Right forelimb (tissue), 1 donor: ENCODE measurements at regions not wholly inside any gene's neighbourhood (a gene's known extent, or its start where the extent isn't known, plus 50 kb on each side); places are given as distances from the start of the nearest gene placed in this dataset.

Experiments used
- DNase-seq: peaks from one replicate; pipeline ENCODE4 v3.0.0-alpha.2; 2018

- no peak for DNase-seq
Observed at GRCh38 chr2:163259489-163259888, 420.9 kb upstream of the KCNH7 start.

GRCh38 chr2:163255086-163255485 lies 416.5 kb upstream of the KCNH7 start:
- no peak for DNase-seq

GRCh38 chr2:163253621-163254285 lies 415.2 kb upstream of the KCNH7 start:
- no peak for DNase-seq

- DNase-seq = no peak
Observed at GRCh38 chr2:163252199-163252598, 413.6 kb upstream of the KCNH7 start.

- no peak for DNase-seq
Observed at GRCh38 chr2:163248376-163249253, 410.0 kb upstream of the KCNH7 start.

GRCh38 chr2:163247847-163248220 lies 409.3 kb upstream of the KCNH7 start:
- no peak for DNase-seq

GRCh38 chr2:163247156-163247846 lies 408.7 kb upstream of the KCNH7 start:
- no peak for DNase-seq

GRCh38 chr2:163246135-163246534 lies 407.6 kb upstream of the KCNH7 start:
- no peak for DNase-seq

- DNase-seq = no peak
Observed at GRCh38 chr2:163236553-163236952, 398.0 kb upstream of the KCNH7 start.

GRCh38 chr2:163231666-163232065 lies 393.1 kb upstream of the KCNH7 start:
- DNase-seq = no peak

- no peak for DNase-seq
Observed at GRCh38 chr2:163213661-163214081, 375.1 kb upstream of the KCNH7 start.

- DNase-seq = no peak
Observed at GRCh38 chr2:163210430-163210918, 371.9 kb upstream of the KCNH7 start.

GRCh38 chr2:163207693-163208370 lies 369.3 kb upstream of the KCNH7 start:
- DNase-seq = no peak

GRCh38 chr2:163205589-163206254 lies 367.2 kb upstream of the KCNH7 start:
- DNase-seq = no peak

- no peak for DNase-seq
Observed at GRCh38 chr2:163200741-163201140, 362.2 kb upstream of the KCNH7 start.

- DNase-seq = no peak
Observed at GRCh38 chr2:163198972-163199371, 360.4 kb upstream of the KCNH7 start.

- DNase-seq = no peak
Observed at GRCh38 chr2:163198007-163198406, 359.4 kb upstream of the KCNH7 start.

GRCh38 chr2:163191372-163191771 lies 352.8 kb upstream of the KCNH7 start:
- DNase-seq = no peak

- DNase-seq = no peak
Observed at GRCh38 chr2:163187995-163188655, 349.6 kb upstream of the KCNH7 start.

- no peak for DNase-seq
Observed at GRCh38 chr2:163187119-163187518, 348.6 kb upstream of the KCNH7 start.

- DNase-seq = no peak
Observed at GRCh38 chr2:163185160-163185559, 346.6 kb upstream of the KCNH7 start.
